Testis (tissue), 2 donors: ENCODE measurements at regions not wholly inside any gene's neighbourhood (a gene's known extent, or its start where the extent isn't known, plus 50 kb on each side); places are given as distances from the start of the nearest gene placed in this dataset.
"Not testable (repeated sequence)": the region's sequence is repeated elsewhere in the genome, so short reads cannot be mapped to it uniquely, and the experiment has no call there.

ENCODE experiments used
- DNase-seq: peaks from one replicate; pipeline ENCODE4 v3.0.0-alpha.2; 2019
- H3K27ac ChIP-seq, 2 donors: fragments of 200-600 bp; sonication (generic); one replicate each; pipeline ENCODE4 v1.5.1; 2019
- H3K27me3 ChIP-seq: fragments of 200-600 bp; sonication (generic); one replicate; pipeline ENCODE4 v1.5.1; 2019
- H3K36me3 ChIP-seq: fragments of 200-600 bp; sonication (generic); one replicate; pipeline ENCODE4 v1.5.1; 2017; ENCODE audit warnings: low read depth; ENCODE audit errors: missing control alignments
- H3K4me1 ChIP-seq: fragments of 200-600 bp; sonication (generic); one replicate; pipeline ENCODE4 v1.5.1; 2019
- H3K4me3 ChIP-seq, 2 donors: fragments of 200-600 bp; sonication (generic); one replicate each; pipeline ENCODE4 v1.5.1; 2017 to 2019
- H3K9me3 ChIP-seq: fragments of 200-600 bp; sonication (generic); one replicate; pipeline ENCODE4 v1.5.1; 2017
- POLR2A ChIP-seq: fragments of 450-650 bp; IDR thresholded peaks from one replicate; pipeline ENCODE4 v1.6.1; 2017; ENCODE audit warnings: antibody characterized with exemption, mild to moderate bottlenecking, moderate library complexity
- WGBS, 2 donors: methylation state at CpG; one replicate each; pipeline ENCODE4 v1.1.5; 2018; 5-methylcytosine and 5-hydroxymethylcytosine counted together
- intact Hi-C: fragments of 100-400 bp; cut with DNase I; formaldehyde crosslinking; loops from one replicate; pipeline ENCODE4 v1.15.1; 2023; ENCODE audit warnings: low total_unique reads
- TF ChIP-seq, protein P1 (sequence below), 3 experiments: fragments of 450-650 bp in 2 of 3; fragments of 200-600 bp in 1 of 3; sonication (generic) in 1 of 3; IDR thresholded peaks; one replicate each; pipeline ENCODE4 v1.5.1; 2016 to 2019; ENCODE audit warnings: antibody characterized with exemption in 3 of 3, mild to moderate bottlenecking in 2 of 3, moderate library complexity in 1 of 3

DNA sequence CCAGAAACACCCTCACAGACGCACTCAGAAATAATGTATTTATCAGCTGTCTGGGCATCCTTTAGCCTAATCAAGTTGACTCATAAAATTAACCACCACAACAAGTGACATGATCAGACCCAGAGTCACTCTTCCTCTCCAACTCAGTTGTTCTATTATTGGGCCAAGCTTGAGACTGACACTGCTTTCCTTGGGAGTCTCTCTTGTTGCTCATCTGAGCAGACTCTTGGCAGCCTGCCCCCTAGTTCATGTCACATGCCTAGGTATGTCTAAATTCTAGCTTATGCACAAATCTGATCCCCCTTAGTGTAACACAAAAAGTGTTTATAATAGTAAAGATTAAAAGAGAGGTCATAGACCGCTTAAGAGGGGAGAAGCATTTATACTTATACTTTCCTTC, 72.6 kb upstream of the ADAMTS3 start:
- 90 to 91% methylated on average over 2 of the region's 2 CpGs for WGBS, 2 donors
- intact Hi-C loops: no loop called here

DNA sequence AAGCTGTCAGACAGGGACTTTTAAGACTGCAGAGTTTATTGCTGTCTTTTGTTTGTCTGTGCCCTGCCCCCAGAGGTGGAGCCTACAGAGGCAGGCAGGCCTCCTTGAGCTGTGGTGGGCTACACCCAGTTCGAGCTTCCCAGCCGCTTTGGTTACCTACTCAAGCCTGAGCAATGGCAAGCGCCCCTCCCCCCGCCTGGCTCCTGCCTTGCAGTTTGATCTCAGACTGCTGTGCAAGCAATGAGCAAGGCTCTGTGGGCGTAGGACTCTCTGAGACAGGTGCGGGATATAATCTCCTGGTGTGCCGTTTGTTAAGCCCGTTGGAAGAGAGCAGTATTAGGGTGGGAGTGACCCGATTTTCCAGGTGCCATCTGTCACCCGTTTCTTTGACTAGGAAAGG, 67.8 kb upstream of the ADAMTS3 start:
- H3K9me3 ChIP-seq, H3K36me3 ChIP-seq, H3K4me1 ChIP-seq, DNase-seq, H3K27me3 ChIP-seq, H3K27ac ChIP-seq, intact Hi-C loops, H3K4me3 ChIP-seq: not testable (repeated sequence)
- 90 to 95% methylated on average over 8 to 10 of the region's 10 CpGs for WGBS, 2 donors

More for the DNA sequence above, 72.6 kb upstream of the ADAMTS3 start:
- no peaks in the 10 kb centered on the region for H3K36me3 ChIP-seq
- no peak overlapping the region for H3K4me3 ChIP-seq
- no peaks in the 10 kb centered on the region for H3K4me1 ChIP-seq
- H3K27ac ChIP-seq: no peak overlapping the region
- TF ChIP-seq, protein P1, sequence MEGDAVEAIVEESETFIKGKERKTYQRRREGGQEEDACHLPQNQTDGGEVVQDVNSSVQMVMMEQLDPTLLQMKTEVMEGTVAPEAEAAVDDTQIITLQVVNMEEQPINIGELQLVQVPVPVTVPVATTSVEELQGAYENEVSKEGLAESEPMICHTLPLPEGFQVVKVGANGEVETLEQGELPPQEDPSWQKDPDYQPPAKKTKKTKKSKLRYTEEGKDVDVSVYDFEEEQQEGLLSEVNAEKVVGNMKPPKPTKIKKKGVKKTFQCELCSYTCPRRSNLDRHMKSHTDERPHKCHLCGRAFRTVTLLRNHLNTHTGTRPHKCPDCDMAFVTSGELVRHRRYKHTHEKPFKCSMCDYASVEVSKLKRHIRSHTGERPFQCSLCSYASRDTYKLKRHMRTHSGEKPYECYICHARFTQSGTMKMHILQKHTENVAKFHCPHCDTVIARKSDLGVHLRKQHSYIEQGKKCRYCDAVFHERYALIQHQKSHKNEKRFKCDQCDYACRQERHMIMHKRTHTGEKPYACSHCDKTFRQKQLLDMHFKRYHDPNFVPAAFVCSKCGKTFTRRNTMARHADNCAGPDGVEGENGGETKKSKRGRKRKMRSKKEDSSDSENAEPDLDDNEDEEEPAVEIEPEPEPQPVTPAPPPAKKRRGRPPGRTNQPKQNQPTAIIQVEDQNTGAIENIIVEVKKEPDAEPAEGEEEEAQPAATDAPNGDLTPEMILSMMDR (IDR thresholded peaks at IDR 0.05): no peak
- no peak for DNase-seq
- no peaks in the 10 kb centered on the region for H3K27me3 ChIP-seq
- no peaks in the 10 kb centered on the region for H3K9me3 ChIP-seq

DNA sequence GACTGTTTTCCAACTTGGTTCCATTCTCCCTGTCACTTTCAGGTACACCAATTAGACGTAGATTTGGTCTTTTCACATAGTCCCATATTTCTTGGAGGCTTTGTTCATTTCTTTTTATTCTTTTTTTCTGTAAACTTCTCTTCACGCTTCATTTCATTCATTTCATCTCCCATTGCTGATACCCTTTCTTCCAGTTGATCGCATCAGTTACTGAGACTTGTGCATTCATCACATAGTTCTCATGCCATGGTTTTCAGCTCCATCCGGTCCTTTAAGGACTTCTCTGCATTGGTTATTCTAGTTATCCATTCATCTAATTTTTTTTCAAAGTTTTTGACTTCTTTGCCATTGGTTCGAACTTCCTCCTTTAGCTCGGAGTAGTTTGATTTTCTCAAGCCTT, 66.9 kb upstream of the ADAMTS3 start:
- WGBS, 2 donors: 91 to 94% methylated on average over 6 of the region's 6 CpGs
- H3K27ac ChIP-seq, intact Hi-C loops, H3K4me1 ChIP-seq, H3K36me3 ChIP-seq, H3K9me3 ChIP-seq, H3K27me3 ChIP-seq, DNase-seq, H3K4me3 ChIP-seq: not testable (repeated sequence)

DNA sequence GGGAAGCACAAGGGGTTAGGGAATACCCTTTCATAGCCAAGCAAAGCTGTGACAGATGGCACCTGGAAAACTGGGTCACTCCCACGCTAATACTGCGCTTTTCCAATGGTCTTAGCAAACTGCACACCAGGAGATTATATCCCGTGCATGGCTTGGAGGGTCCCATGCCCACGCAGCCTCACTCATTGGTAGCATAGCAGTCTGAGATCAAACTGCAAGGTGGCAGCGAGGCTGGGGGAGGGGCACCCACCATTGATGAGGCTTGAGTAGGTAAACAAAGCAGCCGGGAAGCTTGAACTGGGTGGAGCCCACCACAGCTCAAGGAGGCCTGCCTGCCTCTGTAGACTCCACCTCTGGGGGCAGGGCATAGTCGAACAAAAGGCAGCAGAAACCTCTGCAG, 63.2 kb upstream of the ADAMTS3 start:
- H3K4me3 ChIP-seq, H3K9me3 ChIP-seq, H3K36me3 ChIP-seq, H3K27ac ChIP-seq, DNase-seq, H3K4me1 ChIP-seq, intact Hi-C loops, H3K27me3 ChIP-seq: not testable (repeated sequence)
- 88 to 89% methylated on average over 7 of the region's 7 CpGs for WGBS, 2 donors

DNA sequence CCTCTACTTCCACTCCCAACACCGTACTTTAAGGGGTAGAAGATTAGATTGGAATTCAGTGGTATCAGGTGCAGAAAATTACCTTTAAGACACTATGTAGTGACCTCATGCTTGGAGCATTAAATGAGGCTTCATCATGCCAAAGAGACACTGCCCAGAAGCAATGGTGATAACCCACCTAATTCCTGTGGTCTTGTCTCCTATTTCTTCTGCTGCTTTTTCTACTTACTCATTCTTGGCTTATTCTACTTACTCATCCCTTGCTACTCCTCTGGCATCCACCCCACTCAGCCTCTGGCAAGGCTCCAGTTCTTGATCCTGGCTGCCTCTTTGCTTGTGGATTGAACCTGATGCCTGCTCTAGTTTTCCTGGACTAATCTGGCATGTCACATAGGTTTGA, 62.3 kb upstream of the ADAMTS3 start:
- Histone ChIP-seq H3K27ac (no peak overlapping the region), H3K9me3 (no peaks in the 10 kb centered on the region), H3K36me3 (no peaks in the 10 kb centered on the region), H3K27me3 (no peaks in the 10 kb centered on the region), H3K4me1 (peaks cover 2% of the 10 kb centered on the region), H3K4me3 (no peak overlapping the region)
- peak; percentile 75 for DNase-seq
- WGBS, 2 donors: 33 to 67% methylated on average over 1 of the region's 1 CpG
- TF ChIP-seq POLR2A: no peak
- TF ChIP-seq, protein P1 (IDR thresholded peaks at IDR 0.05): no peak
- intact Hi-C loops: no loop called here

DNA sequence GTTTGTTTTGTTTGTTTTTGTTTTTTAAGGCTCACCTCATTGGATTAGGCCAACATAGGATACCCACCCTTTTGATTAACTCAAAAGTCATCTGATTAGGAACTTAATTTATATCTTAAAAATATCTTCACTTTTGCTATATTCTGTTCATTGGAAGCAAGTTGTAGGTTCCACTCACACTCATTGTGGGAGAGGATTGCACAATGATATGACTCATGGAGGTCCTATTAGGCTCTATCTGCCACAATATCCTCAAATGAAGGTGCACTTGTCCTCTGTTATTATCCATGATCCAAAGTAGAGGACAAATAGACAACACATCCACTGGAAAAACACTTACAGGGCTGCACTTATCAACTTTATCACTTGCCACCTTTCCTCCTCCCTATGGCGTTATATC, 60.5 kb upstream of the ADAMTS3 start:
- no peak overlapping the region for H3K4me3 ChIP-seq
- H3K9me3 ChIP-seq: no peaks in the 10 kb centered on the region
- intact Hi-C loops: no loop called here
- WGBS, 2 donors: 88 to 91% methylated on average over 1 of the region's 1 CpG
- TF ChIP-seq, protein P1 (IDR thresholded peaks at IDR 0.05): no peak
- no peak for TF ChIP-seq POLR2A
- H3K27me3 ChIP-seq: no peaks in the 10 kb centered on the region
- H3K36me3 ChIP-seq: no peaks in the 10 kb centered on the region
- peaks cover 2% of the 10 kb centered on the region for H3K4me1 ChIP-seq
- no peak for DNase-seq
- no peak overlapping the region for H3K27ac ChIP-seq
